Loucy (cell line): ENCODE measurements at regions not wholly inside any gene's neighbourhood (a gene's known extent, or its start where the extent isn't known, plus 50 kb on each side); places are given as distances from the start of the nearest gene placed in this dataset.

Source experiments
- EZH2phosphoT487 ChIP-seq: fragments of 200-600 bp; IDR thresholded peaks from 2 replicates; pipeline ENCODE4 v1.6.1; 2018; ENCODE audit warnings: antibody characterized with exemption, mild to moderate bottlenecking, moderate library complexity, borderline replicate concordance
- TF ChIP-seq, protein P1 (sequence below): fragments of 200-600 bp; sonication (generic); conservative IDR thresholded peaks from 2 replicates; pipeline ENCODE4 v1.5.1; 2014; ENCODE audit warnings: mild to moderate bottlenecking, antibody characterized with exemption, low read length

DNA sequence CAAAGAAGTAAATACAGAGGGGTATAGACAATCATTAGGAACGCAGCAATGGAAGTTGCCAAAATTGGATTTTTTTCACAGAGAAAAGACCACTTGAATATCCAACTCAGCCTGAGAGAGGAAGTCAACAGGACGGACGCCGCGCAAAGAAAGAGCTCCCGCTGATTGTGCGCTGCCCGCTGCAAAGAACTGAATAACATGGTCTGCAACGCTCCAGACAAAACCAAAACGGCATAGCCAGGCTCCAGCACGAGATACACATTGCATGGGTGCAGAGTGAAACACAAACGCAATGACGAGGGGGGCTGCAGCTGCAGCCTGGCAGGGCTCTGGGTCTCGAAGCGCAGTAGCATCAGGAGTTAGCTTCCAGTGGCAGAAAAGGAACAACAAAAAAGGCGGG is 113.9 kb upstream of the MGMT start:
- TF ChIP-seq, protein P1, sequence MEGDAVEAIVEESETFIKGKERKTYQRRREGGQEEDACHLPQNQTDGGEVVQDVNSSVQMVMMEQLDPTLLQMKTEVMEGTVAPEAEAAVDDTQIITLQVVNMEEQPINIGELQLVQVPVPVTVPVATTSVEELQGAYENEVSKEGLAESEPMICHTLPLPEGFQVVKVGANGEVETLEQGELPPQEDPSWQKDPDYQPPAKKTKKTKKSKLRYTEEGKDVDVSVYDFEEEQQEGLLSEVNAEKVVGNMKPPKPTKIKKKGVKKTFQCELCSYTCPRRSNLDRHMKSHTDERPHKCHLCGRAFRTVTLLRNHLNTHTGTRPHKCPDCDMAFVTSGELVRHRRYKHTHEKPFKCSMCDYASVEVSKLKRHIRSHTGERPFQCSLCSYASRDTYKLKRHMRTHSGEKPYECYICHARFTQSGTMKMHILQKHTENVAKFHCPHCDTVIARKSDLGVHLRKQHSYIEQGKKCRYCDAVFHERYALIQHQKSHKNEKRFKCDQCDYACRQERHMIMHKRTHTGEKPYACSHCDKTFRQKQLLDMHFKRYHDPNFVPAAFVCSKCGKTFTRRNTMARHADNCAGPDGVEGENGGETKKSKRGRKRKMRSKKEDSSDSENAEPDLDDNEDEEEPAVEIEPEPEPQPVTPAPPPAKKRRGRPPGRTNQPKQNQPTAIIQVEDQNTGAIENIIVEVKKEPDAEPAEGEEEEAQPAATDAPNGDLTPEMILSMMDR: no peak
- TF ChIP-seq EZH2phosphoT487: no peak
